HG03045 (cell line): ENCODE measurements at regions not wholly inside any gene's neighbourhood (a gene's known extent, or its start where the extent isn't known, plus 50 kb on each side); places are given as distances from the start of the nearest gene placed in this dataset.

Experiments
- ATAC-seq: cut with Tn5 transposase; IDR thresholded peaks from one replicate; pipeline ENCODE4 v1.9.1; 2021; ENCODE audit warnings: mild to moderate bottlenecking, moderate library complexity; ENCODE audit not compliant: unreplicated experiment

GRCh38 chr4:125507141-125507540 lies 192.4 kb downstream of the FAT4 start:
- no peak for ATAC-seq

GRCh38 chr4:125511715-125512114 lies 197.0 kb downstream of the FAT4 start:
- ATAC-seq: no peak

GRCh38 chr4:125515016-125515415 lies 200.3 kb downstream of the FAT4 start:
- no peak for ATAC-seq

GRCh38 chr4:125517831-125518230 lies 203.1 kb downstream of the FAT4 start:
- ATAC-seq: no peak

GRCh38 chr4:125518281-125518680 lies 203.5 kb downstream of the FAT4 start:
- ATAC-seq: no peak

GRCh38 chr4:125519371-125520146 lies 204.8 kb downstream of the FAT4 start:
- ATAC-seq: no peak

- ATAC-seq: no peak
Observed at GRCh38 chr4:125520258-125520990, 205.7 kb downstream of the FAT4 start.

- no peak for ATAC-seq
Observed at GRCh38 chr4:125522588-125522987, 207.8 kb downstream of the FAT4 start.

- ATAC-seq: no peak
Observed at GRCh38 chr4:125522992-125523391, 208.2 kb downstream of the FAT4 start.

GRCh38 chr4:125526420-125526819 lies 211.7 kb downstream of the FAT4 start:
- ATAC-seq: no peak

GRCh38 chr4:125527681-125528080 lies 212.9 kb downstream of the FAT4 start:
- ATAC-seq: no peak

GRCh38 chr4:125529071-125529470 lies 214.3 kb downstream of the FAT4 start:
- no peak for ATAC-seq

GRCh38 chr4:125538670-125539069 lies 223.9 kb downstream of the FAT4 start:
- no peak for ATAC-seq

GRCh38 chr4:125539691-125540090 lies 224.9 kb downstream of the FAT4 start:
- no peak for ATAC-seq

GRCh38 chr4:125541836-125542385 lies 227.2 kb downstream of the FAT4 start:
- ATAC-seq: no peak

GRCh38 chr4:125546272-125546671 lies 231.5 kb downstream of the FAT4 start:
- no peak for ATAC-seq

GRCh38 chr4:125547836-125548235 lies 233.1 kb downstream of the FAT4 start:
- no peak for ATAC-seq

GRCh38 chr4:125550769-125551168 lies 236.0 kb downstream of the FAT4 start:
- ATAC-seq: no peak

- no peak for ATAC-seq
Observed at GRCh38 chr4:125551466-125551865, 236.7 kb downstream of the FAT4 start.

- ATAC-seq: no peak
Observed at GRCh38 chr4:125551967-125552366, 237.2 kb downstream of the FAT4 start.

GRCh38 chr4:125572601-125573000 lies 257.8 kb downstream of the FAT4 start:
- no peak for ATAC-seq

- ATAC-seq: no peak
Observed at GRCh38 chr4:125573368-125573767, 258.6 kb downstream of the FAT4 start.
